Stimulated activated CD8-positive, alpha-beta memory T cell treated with anti-CD3 and anti-CD28 coated beads, Interleukin-15, amount 100 ng/mL, for 48 hours (primary cell): ENCODE measurements at regions not wholly inside any gene's neighbourhood (a gene's known extent, or its start where the extent isn't known, plus 50 kb on each side); places are given as distances from the start of the nearest gene placed in this dataset.
"Not testable (repeated sequence)": the region's sequence is repeated elsewhere in the genome, so short reads cannot be mapped to it uniquely, and the experiment has no call there.

Experiments
- DNase-seq, 2 donors: peaks; one replicate each; pipeline ENCODE4 v3.0.0-alpha.2; 2020; ENCODE audit warnings: low read depth in 2 of 2

GRCh38 chr5:14942212-14942611 is 70.6 kb upstream of the ANKH start:
- no peak for DNase-seq

DNA sequence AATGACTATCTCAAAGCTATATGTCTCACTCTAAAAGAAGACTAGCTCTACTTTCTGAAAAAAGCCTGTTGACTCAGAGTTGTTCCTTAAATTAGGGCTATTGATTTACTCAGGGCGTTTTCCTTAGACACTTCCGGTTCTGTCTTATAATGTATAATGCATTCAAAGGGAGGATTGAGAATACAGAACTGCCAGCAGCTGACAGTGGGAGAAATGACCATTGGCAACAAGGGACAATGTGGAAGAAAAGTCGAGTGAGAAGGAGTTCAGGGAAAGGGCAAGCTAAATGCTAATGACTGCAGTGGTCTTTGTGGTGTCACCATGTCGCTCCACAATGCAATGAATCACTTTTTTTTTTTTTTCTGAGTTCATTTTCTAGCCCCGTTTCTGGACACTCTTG is 65.7 kb upstream of the ANKH start:
- no peak for DNase-seq

- no peak for DNase-seq
Observed at GRCh38 chr5:14936588-14936987, 65.0 kb upstream of the ANKH start.

GRCh38 chr5:14935341-14935740 is 63.8 kb upstream of the ANKH start:
- DNase-seq = no peak

- no peak for DNase-seq
Observed at GRCh38 chr5:14932902-14933469, 61.4 kb upstream of the ANKH start.

- no peak for DNase-seq
Observed at GRCh38 chr5:14930486-14930885, 58.9 kb upstream of the ANKH start.

DNA sequence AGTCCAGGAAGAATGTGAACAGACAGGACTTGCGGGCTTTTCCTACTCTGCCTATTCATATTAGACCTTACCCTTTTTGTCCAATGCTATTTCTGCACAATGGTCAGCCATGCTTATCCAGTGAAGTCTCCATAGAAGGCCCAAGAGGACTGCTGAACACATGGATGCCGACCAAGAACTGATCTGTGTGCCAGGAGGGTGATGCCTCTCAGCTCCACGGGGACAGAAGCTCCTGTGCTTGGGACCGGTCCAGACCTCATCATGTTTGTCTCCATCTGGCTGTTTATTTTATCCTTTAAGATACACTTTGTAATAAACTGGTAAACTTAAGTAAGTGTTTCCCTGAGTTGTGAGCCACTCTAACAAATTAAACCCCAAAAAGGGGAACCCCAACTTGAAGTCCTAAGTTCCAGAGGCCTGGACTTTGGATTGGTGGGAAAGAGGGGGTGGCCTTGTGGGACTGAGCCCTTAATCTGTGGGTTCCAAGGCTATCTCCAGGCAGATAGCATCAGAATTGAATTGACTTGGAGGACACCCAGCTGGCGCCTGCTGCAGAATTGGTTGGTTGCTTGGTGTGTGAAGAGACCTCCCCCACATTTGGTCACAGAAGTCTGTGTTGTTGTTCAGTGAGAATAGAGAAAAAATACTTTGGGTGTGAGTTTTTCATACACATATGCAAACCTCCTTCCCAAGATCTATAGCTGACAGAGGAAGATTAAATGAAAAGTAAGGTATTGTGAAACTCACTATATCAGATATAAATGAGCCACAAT is 57.9 kb upstream of the ANKH start:
- no peak for DNase-seq

DNA sequence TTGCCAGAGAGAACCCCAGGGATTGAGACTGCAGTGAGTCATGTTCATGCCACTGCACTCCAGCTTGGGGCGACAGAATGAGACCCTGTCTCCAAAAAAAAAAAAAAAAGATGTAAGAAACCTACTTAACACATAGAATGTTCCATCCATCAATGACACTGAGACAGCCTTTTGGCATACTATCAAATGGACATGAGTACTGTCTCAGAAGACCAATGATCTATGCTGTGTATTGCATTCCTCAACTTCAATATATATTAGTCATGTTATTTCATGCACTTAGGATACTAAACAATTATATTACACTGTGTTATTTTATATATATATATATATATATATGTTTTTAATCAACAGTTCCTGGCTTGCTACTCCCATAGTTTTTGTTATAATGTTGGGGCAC is 57.1 kb upstream of the ANKH start:
- no peak for DNase-seq

DNA sequence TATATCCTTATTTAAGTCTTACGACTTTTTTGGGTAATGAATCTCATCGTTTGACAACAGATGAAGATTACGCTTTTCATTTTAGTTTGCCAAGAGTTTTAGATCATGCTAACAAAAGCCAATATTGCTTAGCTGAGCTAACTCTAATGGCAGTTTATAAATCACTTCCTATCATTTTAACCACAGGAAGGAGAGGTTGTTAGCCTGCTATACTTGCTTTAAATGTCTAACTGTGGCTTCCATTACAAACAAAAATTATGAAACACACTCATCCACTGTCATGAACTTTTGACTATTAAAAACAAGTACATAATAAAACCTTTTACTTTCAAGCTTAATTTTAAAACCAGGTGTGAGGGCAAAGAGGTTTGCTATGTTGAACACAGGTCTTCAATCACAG is 53.7 kb upstream of the ANKH start:
- DNase-seq = no peak

GRCh38 chr5:14922952-14923351 is 51.4 kb upstream of the ANKH start:
- DNase-seq = not testable (repeated sequence)

GRCh38 chr5:14922456-14922855 is 50.9 kb upstream of the ANKH start:
- no peak for DNase-seq
